ENCODE measurements at regions not wholly inside any gene's neighbourhood (a gene's known extent, or its start where the extent isn't known, plus 50 kb on each side); places are given as distances from the start of the nearest gene placed in this dataset.

DNA sequence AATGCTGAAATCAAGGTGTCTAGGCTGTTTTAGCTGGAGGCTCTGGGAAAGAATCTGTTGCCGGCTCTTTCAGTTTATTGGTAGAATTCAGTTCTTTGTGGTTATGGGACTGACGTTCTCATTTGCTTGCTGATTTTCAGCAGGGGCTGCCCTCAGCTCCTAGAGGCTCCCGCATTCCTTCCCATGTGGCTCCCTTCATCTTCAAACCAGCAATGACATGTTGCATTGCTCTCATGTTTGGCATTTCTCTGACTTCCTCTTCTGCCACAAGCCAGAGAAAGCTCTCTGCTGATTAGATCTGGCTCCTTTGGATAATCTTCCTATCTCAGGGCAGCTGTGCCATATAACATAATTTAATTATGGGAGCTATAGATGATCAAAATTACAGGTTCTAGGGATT is 360.3 kb downstream of the LRRC70 start:
- CTCF ChIA-PET: no interaction called here
- no peak for DNase-seq
- no peaks in the 10 kb centered on the region for H3K36me3 Mint-ChIP-seq (ENCODE audit: insufficient read depth, unreplicated experiment)
- H3K4me3 Mint-ChIP-seq (ENCODE audit: low read depth, unreplicated experiment): no peak overlapping the region
- no peaks in the 10 kb centered on the region for H3K9me3 Mint-ChIP-seq (ENCODE audit: low read depth, unreplicated experiment)
- TF ChIP-seq, protein P1, sequence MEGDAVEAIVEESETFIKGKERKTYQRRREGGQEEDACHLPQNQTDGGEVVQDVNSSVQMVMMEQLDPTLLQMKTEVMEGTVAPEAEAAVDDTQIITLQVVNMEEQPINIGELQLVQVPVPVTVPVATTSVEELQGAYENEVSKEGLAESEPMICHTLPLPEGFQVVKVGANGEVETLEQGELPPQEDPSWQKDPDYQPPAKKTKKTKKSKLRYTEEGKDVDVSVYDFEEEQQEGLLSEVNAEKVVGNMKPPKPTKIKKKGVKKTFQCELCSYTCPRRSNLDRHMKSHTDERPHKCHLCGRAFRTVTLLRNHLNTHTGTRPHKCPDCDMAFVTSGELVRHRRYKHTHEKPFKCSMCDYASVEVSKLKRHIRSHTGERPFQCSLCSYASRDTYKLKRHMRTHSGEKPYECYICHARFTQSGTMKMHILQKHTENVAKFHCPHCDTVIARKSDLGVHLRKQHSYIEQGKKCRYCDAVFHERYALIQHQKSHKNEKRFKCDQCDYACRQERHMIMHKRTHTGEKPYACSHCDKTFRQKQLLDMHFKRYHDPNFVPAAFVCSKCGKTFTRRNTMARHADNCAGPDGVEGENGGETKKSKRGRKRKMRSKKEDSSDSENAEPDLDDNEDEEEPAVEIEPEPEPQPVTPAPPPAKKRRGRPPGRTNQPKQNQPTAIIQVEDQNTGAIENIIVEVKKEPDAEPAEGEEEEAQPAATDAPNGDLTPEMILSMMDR (IDR thresholded peaks at IDR 0.05; ENCODE audit: unreplicated experiment): no peak
- H3K27me3 Mint-ChIP-seq (ENCODE audit: unreplicated experiment): no peaks in the 10 kb centered on the region
- no peak overlapping the region for H3K27ac Mint-ChIP-seq (ENCODE audit: unreplicated experiment)
- intact Hi-C loops (cut with micrococcal nuclease; ENCODE audit: unreplicated experiment): no loop called here
- no TSS peak for BruUV-seq (replicated peaks)
- no peaks in the 10 kb centered on the region for H3K4me1 Mint-ChIP-seq (ENCODE audit: low read depth, unreplicated experiment)

DNA sequence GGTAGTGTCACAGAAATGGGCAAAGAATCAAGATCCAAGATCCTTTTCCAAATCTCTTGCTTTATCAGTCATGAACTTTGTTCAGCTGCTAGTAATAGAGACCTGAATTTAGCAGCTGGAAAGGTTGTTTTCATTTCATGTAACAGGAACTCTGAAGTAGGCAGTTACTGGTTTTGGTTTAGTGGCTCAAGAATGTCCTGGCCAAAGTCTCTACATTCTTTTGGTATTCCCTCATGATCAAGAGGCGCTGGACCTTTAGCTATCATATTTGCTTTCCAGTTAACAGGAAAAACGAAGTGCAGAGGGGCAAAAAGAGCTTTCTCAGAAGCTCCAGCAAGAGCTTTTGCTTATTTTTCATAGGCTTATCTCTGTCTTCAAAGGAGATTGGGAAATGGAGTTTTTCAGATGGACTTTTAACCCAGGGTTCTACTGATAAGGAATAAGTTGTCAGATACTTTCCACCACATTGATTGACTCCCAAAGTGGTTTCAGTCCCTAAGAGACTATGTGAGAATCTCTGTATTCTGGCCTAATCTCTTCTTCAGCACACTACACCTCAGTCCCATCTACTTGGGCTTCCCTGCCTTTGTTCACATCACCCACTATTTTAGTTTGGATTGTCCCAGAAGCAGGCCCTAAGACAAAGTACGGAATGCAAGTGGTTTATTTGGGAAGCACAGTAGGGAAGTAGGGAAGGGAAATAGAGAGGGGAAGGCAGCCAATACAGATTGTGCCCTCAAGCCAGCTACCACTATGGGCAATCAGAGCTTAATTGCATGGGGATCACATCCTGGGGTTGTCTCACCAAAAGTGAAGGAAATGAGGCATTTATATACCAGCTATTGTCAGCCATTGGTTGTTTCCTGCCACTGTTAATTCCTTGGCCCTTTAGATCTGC is 359.3 kb downstream of the LRRC70 start:
- Mint-ChIP-seq H3K27me3 (ENCODE audit: unreplicated experiment) (no peaks in the 10 kb centered on the region), H3K9me3 (ENCODE audit: low read depth, unreplicated experiment) (no peaks in the 10 kb centered on the region), H3K4me1 (ENCODE audit: low read depth, unreplicated experiment) (no peaks in the 10 kb centered on the region), H3K4me3 (ENCODE audit: low read depth, unreplicated experiment) (no peak overlapping the region), H3K36me3 (ENCODE audit: insufficient read depth, unreplicated experiment) (no peaks in the 10 kb centered on the region), H3K27ac (ENCODE audit: unreplicated experiment) (no peak overlapping the region)
- DNase-seq: no peak
- intact Hi-C loops (cut with micrococcal nuclease; ENCODE audit: unreplicated experiment): no loop called here
- CTCF ChIA-PET: no interaction called here
- TF ChIP-seq, protein P1 (IDR thresholded peaks at IDR 0.05; ENCODE audit: unreplicated experiment): no peak
- BruUV-seq (replicated peaks): no TSS peak

DNA sequence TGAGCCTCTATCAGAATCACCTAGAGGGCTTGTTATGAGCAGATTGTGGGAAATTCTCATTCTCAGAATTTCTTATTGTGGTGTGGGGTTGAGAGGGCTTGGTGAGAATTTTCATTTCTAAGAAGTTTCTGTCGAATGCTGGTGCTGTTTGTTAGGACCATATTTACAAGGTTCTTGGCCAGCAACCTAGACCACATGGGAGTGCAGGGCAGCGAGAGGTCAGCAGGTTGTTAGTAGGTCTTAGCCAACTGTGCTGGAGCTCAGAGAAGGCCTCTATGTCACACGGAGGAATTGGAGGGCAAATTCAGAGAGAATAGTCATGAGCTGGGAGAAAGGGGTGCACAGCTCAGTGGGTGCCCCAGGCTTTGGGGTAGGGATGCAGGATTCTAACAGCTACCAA is 357.0 kb downstream of the LRRC70 start:
- DNase-seq: no peak
- no peak overlapping the region for H3K4me3 Mint-ChIP-seq (ENCODE audit: low read depth, unreplicated experiment)

DNA sequence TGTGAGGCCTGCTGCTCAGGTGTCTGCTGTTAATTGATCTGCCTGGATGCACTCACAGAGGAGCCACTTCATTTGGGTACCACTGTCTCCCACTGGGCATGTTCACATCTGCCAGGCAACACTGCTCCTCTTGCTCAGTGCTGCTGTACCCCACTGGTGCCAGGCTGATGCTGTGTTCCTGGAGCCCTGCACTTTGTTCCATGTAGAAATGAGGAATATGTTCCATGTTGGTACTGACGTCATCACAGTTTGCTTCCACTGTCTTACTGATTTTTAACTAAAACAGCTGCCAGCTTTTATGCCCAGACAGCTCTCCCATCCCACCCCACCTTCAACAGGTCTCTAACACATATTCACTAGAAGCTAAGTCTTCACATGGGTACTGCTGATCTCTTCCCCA is 355.7 kb downstream of the LRRC70 start:
- intact Hi-C loops (cut with micrococcal nuclease; ENCODE audit: unreplicated experiment): no loop called here
- H3K27ac Mint-ChIP-seq (ENCODE audit: unreplicated experiment): no peak overlapping the region
- CTCF ChIA-PET: no interaction called here
- no peak overlapping the region for H3K4me3 Mint-ChIP-seq (ENCODE audit: low read depth, unreplicated experiment)
- no peak for DNase-seq
- BruUV-seq (replicated peaks): no TSS peak
- no peaks in the 10 kb centered on the region for H3K4me1 Mint-ChIP-seq (ENCODE audit: low read depth, unreplicated experiment)
- H3K9me3 Mint-ChIP-seq (ENCODE audit: low read depth, unreplicated experiment): no peaks in the 10 kb centered on the region
- no peaks in the 10 kb centered on the region for H3K36me3 Mint-ChIP-seq (ENCODE audit: insufficient read depth, unreplicated experiment)
- TF ChIP-seq, protein P1 (IDR thresholded peaks at IDR 0.05; ENCODE audit: unreplicated experiment): no peak
- no peaks in the 10 kb centered on the region for H3K27me3 Mint-ChIP-seq (ENCODE audit: unreplicated experiment)

More for the DNA sequence above, 357.0 kb downstream of the LRRC70 start:
- TF ChIP-seq, protein P1 (IDR thresholded peaks at IDR 0.05; ENCODE audit: unreplicated experiment): no peak
- CTCF ChIA-PET: no interaction called here
- intact Hi-C loops (cut with micrococcal nuclease; ENCODE audit: unreplicated experiment): no loop called here
- BruUV-seq (replicated peaks): no TSS peak
- H3K4me1 Mint-ChIP-seq (ENCODE audit: low read depth, unreplicated experiment): no peaks in the 10 kb centered on the region
- no peaks in the 10 kb centered on the region for H3K27me3 Mint-ChIP-seq (ENCODE audit: unreplicated experiment)
- no peaks in the 10 kb centered on the region for H3K36me3 Mint-ChIP-seq (ENCODE audit: insufficient read depth, unreplicated experiment)
- H3K27ac Mint-ChIP-seq (ENCODE audit: unreplicated experiment): no peak overlapping the region
- no peaks in the 10 kb centered on the region for H3K9me3 Mint-ChIP-seq (ENCODE audit: low read depth, unreplicated experiment)

Data from Calu3 (cell line).